GM12891 (cell line): ENCODE measurements at regions not wholly inside any gene's neighbourhood (a gene's known extent, or its start where the extent isn't known, plus 50 kb on each side); places are given as distances from the start of the nearest gene placed in this dataset.

Source experiments
- PAX5 ChIP-seq: IDR thresholded peaks from 2 replicates; pipeline ENCODE4 v1.6.1; 2011; ENCODE audit warnings: low read length, moderate library complexity, mild to moderate bottlenecking; ENCODE audit not compliant: insufficient read depth, severe bottlenecking
- POLR2A ChIP-seq: IDR thresholded peaks from 2 replicates; pipeline ENCODE4 v1.6.1; 2011; ENCODE audit warnings: low read depth, low read length, control low read depth
- POLR2AphosphoS5 ChIP-seq: IDR thresholded peaks from 2 replicates; pipeline ENCODE4 v1.6.1; 2011; ENCODE audit warnings: low read depth, low read length, control low read depth
- POU2F2 ChIP-seq: IDR thresholded peaks from 2 replicates; pipeline ENCODE4 v1.6.1; 2011; ENCODE audit warnings: low read depth, mild to moderate bottlenecking, control low read depth, low read length, moderate library complexity
- SPI1 ChIP-seq: IDR thresholded peaks from 2 replicates; pipeline ENCODE4 v1.6.1; 2011; ENCODE audit warnings: low read depth, low read length, control low read depth
- TAF1 ChIP-seq: IDR thresholded peaks from 2 replicates; pipeline ENCODE4 v1.6.1; 2011; ENCODE audit warnings: low read depth, low read length, control low read depth

DNA sequence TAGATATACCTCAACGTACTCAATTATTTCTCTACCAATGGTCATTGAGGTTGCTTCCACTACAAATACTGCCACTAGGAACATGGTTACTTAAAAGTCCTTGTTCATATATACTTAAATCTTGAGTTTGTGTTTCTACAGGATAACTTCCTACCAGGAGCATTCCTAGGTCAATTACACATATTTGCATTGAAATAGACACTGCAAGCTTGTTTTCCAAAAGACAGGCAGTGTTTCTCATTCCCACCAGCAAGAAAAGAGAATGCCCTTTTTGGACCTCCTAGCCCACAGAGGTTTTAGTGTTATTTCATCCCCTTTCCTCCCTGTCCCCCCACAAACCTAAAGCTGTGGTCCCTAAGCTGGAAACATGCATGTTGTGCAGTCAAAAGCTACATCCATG, 177.3 kb downstream of the ID4 start:
- no peak for TF ChIP-seq POLR2A
- no peak for TF ChIP-seq TAF1
- no peak for TF ChIP-seq POLR2AphosphoS5
- TF ChIP-seq SPI1 = no peak
- TF ChIP-seq PAX5 = no peak
- TF ChIP-seq POU2F2 = no peak
